Kasumi-1 (cell line): ENCODE measurements at regions not wholly inside any gene's neighbourhood (a gene's known extent, or its start where the extent isn't known, plus 50 kb on each side); places are given as distances from the start of the nearest gene placed in this dataset.

Experiments
- DNase-seq, 2 experiments: peaks; one replicate each; lab custom pipeline; 2025; lab: John Stamatoyannopoulos, UW

DNA sequence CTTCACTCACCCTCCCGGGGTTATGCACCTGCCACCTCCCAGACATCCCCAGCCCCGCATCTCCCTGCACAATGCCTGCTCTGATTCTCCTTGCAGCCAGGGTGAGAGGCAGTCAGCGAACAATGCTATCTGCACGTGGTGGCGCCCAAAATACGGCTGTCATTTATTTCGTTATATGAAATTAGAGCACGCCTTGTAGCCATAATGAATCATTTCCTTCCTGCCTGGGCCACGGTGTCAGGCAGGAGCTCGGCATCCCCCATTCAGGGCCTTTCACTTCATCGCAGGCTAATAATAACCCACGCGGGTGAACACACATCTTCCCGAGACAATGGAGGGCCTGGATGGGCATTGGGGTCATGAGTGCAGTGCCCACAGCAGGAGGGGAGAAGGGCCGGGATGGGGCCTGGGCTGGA lies 143.8 kb upstream of the ZNF507 start:
- DNase-seq, result peak; percentile 60 to 64

DNA sequence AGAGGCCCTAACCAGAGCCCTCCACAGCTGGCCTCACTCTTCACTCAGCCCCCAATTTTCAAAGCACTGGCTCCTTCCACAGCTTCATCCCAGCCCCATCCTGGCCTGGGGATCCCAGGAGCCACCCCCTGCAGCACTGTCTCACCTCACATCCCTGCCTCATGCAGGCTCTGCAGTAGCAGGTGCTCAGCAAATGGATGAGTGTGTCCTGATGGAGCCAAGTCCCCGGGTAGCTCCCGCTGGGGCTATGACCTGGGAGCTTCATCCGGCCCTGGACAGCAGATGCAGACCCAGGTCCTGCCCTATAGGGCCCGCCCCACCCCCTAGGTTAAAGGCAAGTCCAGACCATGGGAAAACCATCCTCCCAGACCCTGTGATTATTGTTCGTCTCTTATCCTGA lies 143.2 kb upstream of the ZNF507 start:
- no peak for DNase-seq

DNA sequence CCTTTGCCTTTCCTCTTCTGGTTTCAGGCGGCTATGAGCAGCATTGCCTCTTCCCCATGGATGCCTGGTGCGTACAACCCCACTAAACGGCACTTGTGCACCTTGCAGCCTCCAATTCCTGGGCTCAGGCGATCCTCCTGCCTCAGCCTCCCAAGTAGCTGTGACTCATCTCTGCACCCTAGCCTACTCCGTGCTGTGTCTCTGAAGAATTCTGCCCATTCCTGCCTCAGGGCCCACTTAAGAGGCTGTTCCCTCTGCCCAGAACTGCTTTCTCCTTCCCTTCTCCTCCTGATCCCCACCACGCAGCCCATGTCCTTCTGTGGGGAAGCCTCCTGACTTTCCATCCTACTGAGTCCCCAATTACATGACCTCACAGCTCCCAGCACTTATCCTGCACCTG lies 142.2 kb upstream of the ZNF507 start:
- no peak for DNase-seq

DNA sequence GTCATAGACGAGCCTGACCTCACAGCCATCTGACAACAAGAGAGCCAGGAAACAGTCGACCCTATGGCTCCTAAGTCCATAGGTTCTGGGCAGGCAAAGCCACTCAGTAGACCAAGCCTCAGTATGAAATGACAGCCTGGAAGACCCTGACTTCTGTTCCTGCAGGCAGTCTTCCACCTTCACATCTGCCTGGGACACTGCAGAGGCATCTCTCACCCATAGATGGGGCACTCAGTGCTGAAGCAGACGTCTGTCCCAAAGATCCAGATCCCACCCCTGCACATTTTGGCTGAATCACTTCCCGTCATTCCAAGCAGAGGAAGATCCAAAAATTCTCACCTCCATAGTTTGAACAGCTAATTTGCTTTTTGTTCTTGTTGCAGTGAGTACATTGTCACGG lies 139.3 kb upstream of the ZNF507 start:
- no peak for DNase-seq

DNA sequence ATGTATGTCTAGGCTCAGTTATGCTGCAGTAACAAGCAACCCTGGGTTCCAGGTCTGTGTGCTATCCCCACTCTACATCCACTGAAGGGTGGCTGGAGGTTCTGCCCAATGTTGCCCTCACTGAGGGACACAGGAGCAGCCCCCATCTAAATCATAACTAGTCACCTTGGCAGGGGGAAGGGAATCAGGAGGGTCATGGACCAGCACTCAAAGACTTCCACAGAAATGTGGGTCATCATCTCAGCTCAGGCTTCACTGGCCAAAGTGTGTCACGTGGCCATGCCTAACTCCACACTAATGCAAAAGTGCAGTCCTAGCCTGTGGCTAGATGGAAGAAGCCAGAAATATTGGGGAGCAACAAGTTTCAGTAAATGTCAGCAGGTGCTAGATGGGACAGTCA lies 137.3 kb upstream of the ZNF507 start:
- no peak for DNase-seq

DNA sequence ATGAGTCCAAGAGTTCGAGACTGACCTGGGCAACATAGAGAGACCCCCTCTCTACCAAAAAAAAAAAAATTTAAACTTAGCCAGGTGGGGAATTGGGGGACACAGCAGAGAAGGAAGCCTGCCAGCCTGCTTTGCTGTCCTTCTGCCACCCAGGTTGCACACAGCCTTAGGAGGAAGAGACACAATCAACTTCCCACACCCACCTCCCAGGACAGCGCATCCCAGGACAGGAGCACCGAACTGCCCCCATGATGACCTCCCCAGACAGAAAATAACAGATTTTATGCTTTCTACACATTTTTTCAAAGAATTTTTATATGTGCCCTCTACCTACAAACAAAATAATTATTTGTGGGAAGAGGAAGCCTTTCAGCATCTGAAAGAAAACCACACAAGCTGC lies 126.0 kb upstream of the ZNF507 start:
- DNase-seq, result no peak

DNA sequence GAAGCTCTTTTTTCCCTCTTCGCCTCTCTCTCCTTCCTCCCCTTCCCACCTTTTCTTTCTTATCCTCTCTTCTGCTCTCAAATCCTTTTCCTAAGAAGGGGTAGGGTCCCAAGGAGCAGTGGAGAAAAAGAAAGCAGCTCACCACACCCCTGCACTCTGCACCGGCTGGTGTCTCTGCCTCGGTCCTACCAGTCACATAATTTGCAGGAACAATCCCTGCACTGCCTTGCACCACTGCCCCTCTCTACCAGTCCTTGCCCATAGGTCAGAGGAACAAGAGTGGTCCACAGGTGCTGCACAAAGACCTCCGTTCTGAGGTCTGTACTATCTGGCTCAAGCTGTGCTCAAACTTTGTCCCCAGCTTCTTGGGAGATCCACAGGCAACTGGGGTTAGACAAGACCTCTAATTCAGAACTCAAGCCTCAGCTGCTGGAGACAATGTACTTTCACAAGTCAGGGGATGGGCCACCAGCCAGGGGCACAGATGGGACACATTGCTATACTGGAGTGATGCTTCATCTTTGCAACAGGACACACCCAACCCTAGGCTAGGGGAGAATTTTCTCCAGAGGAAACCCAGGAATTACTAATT lies 125.4 kb upstream of the ZNF507 start:
- no peak for DNase-seq

DNA sequence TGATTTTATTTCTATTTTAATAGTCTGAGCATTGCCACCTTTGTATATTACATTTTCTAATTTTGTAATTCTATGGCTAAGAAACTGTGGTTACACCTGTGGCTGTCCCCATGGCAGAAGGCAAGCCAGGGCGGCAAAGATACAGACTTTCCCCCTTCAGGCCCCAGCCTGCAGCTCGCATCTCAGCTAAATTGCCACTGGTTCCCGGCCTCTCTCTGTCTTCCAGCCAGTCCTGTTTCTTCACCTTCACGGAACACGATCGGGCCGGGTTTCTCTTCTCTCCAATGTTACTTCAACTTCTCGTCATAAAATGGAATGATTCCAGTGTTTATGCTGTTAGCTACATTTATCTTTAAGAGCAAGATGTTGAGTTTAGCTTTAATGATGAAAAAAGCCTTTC lies 124.5 kb upstream of the ZNF507 start:
- DNase-seq, result no peak

DNA sequence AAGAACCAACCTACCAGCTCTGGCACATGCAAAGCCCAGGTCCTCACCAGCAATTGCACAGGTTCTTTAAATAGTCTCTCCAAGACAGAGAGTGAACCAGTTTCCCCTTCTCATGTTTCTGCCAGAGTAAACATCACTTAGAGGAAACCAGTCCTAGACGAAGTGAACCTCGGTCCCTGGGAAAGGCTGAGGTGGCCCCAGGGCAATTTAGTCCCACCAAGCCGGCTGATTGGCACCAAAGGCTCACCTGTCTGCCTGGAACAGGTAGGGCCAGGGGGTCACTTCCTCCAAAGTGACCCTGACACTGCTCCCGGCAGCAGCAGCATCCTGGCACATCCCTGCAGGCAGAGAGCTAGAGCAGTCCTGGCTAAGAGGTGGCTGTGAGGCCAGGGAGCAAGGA lies 122.9 kb upstream of the ZNF507 start:
- no peak for DNase-seq

DNA sequence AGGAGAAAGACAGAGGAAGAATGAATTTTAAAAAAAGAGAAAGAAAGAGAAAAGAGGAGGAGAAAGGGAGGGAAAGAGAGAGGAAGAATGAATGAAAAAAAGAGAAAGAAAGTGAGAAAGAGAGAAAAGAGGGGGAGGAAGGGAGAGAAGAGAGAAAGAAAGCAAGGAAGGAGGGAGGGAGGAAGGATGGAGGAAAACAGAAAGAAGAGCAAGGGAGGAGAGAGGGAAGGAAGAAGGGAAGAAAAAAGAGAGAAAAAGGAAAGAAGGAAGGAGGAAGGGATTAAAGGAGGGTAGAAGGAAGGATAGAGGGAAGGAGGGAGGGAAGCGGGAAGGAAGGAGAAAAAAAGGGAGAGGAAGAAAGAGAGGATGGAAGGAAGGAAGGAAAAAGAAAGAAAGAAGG lies 122.3 kb upstream of the ZNF507 start:
- DNase-seq, result no peak

DNA sequence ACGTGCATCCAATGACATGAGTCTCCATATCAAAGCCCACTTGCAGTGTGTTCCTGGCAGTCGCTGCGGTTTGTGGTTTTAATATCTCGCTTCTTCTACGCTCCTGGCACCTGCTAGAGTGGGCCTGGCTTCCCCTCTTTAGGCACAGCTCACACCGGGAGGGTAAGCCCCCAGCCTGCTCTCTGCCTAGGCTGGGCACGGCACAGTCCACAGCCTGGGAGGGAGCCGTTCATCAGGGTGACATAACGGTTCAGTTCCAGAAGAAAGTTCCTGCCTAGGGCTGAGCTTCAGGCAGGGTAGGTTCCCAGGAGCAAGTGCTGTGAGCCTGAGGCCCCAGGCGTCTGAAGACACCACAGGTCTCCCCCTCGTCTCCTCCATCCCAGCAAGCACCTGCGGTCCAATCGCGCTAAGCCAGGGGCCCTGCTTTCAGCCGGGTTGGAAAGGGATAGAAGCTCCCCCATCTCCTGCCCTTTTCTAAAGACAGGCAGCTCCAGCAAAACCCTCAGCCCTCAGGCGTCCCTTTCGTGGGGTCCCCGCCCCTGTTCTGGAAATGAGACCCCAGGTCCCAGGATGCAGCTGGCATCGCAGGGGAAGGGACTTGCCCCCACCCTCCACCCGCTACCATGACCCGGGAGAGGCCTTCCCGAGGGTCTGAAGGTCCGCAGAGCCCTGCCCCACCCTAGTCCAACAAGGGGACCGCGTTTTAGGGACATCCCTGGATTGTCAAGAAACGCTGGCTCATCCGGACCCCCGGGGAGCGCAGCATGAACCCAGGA lies 121.6 kb upstream of the ZNF507 start:
- DNase-seq, result no peak

DNA sequence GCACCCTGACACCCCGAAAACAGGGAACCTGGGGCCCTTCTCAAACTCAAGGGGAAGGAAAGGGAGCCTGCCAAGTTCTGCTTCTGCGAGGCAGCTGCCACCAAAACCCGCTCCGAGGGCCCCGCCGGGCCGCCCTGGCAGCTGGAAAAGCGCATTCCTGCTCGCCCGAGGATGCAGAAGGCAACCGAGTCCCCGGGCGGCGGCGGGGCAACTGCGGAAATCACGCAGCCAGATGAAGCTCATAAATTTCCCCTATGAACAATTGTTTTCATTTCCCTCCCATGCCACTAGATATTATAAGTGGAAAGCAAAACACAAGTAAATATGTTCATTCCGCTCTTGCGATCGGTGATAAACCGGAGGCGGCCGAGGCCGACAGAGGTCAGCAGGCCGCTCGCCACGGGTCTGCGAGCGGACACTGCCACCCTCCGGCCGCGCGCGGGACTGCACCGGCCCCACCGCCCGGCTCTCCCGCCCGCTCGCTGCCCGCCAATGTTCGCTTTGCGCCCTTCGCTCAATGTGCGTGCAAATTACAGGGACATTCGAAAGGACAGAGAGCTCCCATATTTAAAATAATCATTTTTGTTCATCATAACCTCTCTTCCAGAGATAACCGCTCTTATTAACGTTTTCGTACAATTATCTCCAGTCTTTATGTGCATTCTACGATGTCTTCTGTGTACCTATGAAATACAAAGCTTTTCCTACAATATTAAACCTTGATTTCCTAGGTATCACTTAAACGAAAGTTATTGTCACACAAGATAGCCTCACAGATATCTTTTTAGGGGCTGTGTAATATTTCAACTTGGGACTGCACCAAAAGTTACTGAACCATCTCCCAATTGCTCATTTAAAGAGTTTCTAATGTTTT lies 120.8 kb upstream of the ZNF507 start:
- DNase-seq, result peak; percentile 25 to 45

DNA sequence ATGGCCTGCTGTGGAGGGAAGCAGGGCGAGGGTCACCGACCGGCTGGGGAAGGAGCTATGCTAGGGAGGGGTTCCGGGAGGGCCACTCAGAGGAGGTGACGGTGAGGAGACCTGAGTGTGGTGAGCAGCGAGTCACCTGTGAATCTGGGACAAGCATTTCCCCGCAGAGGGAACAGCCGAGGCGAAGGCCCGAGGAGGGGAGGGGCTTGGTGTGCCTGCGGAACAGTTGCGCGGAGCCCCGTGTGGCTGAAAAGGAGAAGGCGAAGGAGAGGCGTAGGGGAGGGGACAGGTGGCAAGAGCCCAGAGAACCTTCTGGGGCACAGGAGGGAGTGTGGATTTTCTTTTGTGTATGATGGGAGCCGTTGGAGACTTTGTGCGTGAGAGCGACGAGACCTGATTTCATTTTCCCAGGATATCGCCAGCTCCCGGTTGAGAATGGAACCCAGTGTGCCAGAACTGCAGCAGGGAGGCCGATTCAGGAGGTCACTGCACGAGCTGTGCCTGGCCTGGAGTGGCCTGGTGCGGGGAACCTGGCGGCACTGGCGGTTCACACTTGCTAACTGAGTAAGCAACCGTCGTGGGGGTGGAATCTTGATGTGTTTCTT lies 117.7 kb upstream of the ZNF507 start:
- no peak for DNase-seq

DNA sequence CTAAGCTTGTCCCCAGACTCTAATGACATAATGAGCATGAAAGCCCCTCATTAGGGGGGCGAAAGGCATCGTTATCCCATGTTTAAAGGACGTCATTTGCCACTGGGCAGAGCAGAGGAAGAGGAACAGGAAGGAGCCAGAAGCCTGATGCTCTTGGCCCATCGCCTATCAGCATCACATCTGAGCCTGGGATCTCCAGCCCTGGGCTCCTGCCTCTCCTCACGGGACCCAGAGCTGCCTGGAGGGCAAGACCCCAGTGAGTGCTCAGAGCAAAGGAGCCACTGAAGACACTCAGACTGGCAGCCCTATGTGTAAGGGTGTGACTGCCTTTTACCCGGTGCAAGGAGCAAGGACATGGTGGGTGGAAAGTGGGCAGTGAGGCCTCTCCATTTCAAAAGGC lies 115.0 kb upstream of the ZNF507 start:
- DNase-seq, result no peak

DNA sequence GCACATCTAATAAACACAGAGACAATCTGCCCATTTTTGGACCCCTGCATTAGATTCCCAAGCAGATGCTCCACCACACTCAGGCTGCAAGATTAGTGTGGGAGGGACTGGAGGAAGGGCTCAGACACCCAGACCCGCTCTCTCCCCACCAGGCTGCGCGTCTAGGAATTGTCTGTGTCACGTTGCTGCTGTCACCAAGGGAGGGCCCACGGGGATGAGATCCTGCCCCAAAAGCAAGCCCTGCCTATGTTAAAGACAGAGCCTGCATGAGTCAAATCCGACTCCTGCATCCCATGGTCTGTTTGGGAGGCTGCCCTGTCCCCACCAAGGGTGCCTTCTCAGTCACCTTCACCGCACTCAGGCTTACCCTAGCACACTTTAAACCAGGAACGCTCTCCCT lies 114.4 kb upstream of the ZNF507 start:
- DNase-seq, result no peak

DNA sequence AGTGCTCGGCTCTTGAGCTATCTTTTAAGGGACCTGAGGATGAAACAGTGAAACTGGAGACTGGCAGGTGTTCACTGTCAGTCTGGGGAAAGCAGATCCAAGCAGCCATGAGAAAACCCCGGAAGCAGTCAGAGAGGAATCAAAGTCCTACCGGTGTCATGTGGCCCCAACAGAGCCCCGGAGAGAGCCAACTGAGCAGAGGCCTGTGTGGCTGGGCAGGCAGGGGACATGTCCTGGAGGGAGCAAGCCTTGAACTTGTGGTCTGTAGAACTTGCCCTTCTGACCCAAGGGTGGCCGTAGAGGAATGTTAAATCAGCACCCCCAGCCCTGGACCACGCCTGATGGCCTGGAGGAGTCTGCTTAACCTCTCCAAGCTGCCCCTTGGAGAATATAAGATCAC lies 113.7 kb upstream of the ZNF507 start:
- DNase-seq, result no peak

DNA sequence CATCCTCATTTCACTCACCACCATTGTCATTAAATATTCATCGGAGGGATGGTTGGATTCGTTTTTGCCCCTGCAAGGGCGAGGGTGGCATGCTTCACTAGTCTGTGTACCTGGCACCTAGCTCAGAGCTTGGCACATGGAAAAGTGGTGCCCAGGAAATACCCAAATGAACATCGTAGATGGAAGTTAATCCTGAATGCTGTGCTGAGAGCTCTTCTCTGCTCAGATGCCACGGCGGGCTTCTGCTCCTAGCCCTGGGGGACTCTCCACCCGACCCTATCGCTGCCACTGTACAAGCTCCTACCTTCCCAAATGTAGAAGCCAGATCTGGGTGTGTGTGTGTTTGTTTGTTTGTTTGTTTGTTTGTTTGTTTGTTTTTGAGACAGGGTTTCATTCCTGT lies 113.0 kb upstream of the ZNF507 start:
- no peak for DNase-seq

DNA sequence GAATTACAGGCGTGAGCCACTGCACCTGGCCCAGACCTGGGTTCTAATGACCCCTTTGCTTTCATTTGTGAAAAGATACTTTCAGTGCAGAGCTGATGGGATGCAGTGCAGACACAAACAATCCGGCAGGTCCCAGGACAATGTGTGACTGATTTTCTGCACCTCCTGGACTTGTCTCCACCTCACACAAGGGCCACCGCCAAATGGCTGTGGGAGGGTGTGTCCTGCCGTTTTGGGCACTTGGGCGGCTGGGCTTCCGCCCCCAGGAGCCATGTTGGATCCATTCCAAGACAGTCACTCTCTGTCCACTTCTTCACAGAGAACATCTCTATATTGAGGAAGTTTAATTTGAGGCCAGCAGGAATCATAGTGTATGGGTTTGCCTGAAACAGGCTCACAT lies 112.3 kb upstream of the ZNF507 start:
- no peak for DNase-seq

DNA sequence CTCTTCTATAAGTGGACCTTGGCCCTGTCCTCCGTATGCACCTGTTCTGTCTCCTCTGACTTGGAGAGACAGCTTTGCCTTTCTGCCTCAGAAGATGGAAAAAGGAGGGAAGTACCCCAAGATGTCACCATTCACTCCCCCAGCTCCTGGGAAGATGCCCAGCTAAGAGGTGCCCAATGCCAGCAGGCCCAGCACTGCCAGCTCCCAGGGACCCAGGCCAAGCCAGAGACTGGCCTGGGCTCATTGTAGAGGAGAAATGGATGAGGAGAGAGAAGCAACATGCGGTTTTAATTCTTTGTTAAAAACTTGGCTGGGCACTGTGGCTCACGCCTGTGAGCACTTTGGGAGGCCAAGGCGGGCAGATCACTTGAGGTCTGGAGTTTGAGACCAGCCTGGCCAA lies 111.5 kb upstream of the ZNF507 start:
- DNase-seq, result no peak

DNA sequence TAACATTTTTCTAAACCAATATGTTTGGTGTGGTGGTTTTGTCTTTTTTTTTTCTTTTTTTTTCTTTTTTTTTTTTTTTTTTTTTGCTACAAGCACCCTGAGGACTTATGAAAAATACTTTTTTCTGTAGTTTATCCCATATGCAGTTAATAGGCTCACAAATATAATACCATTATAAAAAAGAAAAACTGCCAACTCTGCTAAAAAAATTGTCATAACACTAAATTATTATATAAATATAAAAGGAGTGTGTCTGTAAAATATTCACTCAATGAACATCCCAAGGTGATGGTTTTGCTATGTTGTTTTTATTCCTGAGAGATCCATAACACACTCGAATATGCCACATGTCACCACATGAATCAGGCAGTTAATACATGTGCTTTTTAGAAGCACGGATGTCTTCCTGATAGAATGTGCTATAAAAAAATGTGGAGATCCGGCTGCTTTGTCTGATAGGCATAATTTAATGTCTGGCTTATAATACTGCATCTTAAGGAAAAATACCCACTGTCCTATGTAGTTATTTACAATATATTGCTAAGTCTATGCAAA lies 110.7 kb upstream of the ZNF507 start:
- DNase-seq, result no peak

DNA sequence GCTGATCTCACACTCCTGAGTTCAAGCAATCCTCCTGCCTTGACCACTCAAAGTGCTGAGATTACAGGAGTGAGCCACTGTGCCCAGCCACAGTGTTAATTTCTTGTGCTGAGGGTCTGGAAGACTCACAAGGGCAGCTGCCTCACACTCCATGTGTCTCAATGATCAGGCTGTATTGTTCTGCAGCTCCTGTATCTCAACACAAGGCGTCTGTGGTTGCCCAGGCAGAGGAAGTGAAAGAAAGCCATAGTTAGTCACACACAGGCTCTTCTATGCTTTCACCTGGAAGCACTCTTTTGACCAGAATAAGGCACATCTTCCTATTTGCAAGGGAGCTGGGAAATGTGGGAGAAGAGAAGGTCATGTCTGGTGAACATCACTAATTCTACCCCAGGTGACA lies 107.3 kb upstream of the ZNF507 start:
- no peak for DNase-seq

DNA sequence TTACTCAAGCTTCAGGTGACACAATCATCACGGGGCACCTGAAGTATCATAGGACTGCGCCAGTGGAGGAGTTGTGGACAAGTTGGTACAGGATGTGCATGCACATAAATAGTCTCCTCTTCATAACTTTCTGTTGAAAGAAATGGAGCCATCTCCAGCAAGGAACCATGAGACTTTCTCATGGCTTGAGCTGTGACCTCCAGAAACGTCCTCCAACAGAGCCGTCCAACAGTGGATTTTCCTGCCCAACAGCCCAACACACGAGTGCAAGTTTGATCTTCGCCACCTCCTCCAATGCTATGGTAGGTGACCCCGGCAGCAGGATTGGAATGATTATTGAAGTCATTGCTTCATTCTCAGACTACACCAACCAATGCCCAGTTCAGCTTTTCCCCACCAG lies 105.1 kb upstream of the ZNF507 start:
- no peak for DNase-seq
